Activated CD8-positive, alpha-beta T cell treated with anti-CD3 and anti-CD28 coated beads for 36 hours (primary cell): ENCODE measurements at regions not wholly inside any gene's neighbourhood (a gene's known extent, or its start where the extent isn't known, plus 50 kb on each side); places are given as distances from the start of the nearest gene placed in this dataset.

Source experiments
- ATAC-seq: fragments of 200-7000 bp; cut with Tn5 transposase; one replicate; pipeline ENCODE4 v1.10.0; 2021; ENCODE audit warnings: mild to moderate bottlenecking, moderate library complexity
- CTCF ChIA-PET: fragments of 350-600 bp; sonication (Branson Sonifier 250); formaldehyde crosslinking; loops from one replicate; lab custom pipeline; 2021; ENCODE audit warnings: antibody characterized with exemption; lab: Charles Lee
- POLR2A ChIA-PET: fragments of 350-600 bp; sonication (Branson Sonifier 250); formaldehyde crosslinking; loops from one replicate; lab custom pipeline; 2021; ENCODE audit warnings: antibody characterized with exemption; lab: Charles Lee
- DNase-seq: peaks from one replicate; pipeline ENCODE4 v3.0.0-alpha.2; 2020
- H3K27ac Mint-ChIP-seq: one replicate; pipeline ENCODE4 v1.8.0; 2021; ENCODE audit warnings: mild to moderate bottlenecking, mixed read lengths
- H3K27me3 Mint-ChIP-seq: one replicate; pipeline ENCODE4 v1.8.0; 2021; ENCODE audit warnings: mixed read lengths
- H3K36me3 Mint-ChIP-seq: one replicate; pipeline ENCODE4 v1.8.0; 2021; ENCODE audit warnings: low read depth, mixed read lengths
- H3K4me1 Mint-ChIP-seq: one replicate; pipeline ENCODE4 v1.8.0; 2021; ENCODE audit warnings: low read depth, mixed read lengths
- H3K4me3 Mint-ChIP-seq: one replicate; pipeline ENCODE4 v1.8.0; 2021; ENCODE audit warnings: mild to moderate bottlenecking, moderate library complexity, mixed read lengths
- H3K9me3 Mint-ChIP-seq: one replicate; pipeline ENCODE4 v1.8.0; 2021; ENCODE audit warnings: mixed read lengths
- intact Hi-C: fragments of 100-400 bp; cut with micrococcal nuclease; formaldehyde crosslinking; loops from one replicate; pipeline ENCODE4 v1.10.0; 2022
- TF ChIP-seq, protein P1 (sequence below): fragments of 200-600 bp; IDR thresholded peaks from one replicate; pipeline ENCODE4 v1.8.0; 2022; ENCODE audit warnings: antibody characterized with exemption, mild to moderate bottlenecking

DNA sequence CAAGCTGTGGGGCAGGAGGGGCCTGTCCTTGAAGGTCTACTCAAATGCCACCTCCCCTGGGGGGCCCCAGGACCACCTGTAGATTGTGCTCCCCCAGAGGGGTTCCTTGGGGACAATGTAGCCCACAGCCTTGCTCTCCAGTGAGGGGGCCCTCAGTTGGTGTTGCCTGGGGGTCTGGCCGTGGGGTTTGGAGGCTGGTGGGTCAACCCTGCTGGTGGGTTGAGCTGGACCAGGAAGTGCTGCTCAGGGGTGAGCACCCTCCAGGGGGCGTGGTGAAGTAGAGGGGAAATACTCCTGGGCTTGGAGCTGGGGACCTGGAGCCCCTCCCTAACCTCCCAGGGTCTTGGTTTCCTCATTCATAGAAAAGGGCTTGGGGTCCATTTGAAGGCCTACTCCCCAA, 143.6 kb upstream of the WNT4 start:
- H3K4me3 Mint-ChIP-seq, result no peak overlapping the region

DNA sequence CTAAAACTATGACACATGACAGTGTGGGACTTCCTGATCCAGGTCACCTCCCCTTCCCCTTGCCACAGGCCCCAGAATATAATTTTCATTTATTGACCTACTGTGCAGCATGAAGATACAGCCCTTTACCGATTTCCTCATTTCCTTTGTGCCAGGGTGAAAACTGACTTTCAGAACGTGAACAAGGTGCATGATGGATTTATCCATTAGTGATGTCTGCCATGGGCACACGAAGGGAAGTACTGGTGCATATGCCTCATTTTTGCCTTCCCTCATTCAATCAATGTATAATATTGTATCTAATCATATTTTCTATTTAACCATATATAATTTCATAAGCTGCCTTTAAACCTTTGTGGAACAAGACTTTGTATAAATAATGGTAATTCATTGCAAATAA, 144.4 kb upstream of the WNT4 start:
- DNase-seq, result no peak
- ChIA-PET POLR2A (no interaction called here), CTCF (no interaction called here)
- no peak overlapping the region for H3K4me3 Mint-ChIP-seq
- ATAC-seq, result no peak
- H3K27ac Mint-ChIP-seq, result no peak overlapping the region
- intact Hi-C loops, result no loop called here
- H3K36me3 Mint-ChIP-seq, result no peaks in the 10 kb centered on the region
- H3K27me3 Mint-ChIP-seq, result peaks cover 8% of the 10 kb centered on the region
- TF ChIP-seq, protein P1, sequence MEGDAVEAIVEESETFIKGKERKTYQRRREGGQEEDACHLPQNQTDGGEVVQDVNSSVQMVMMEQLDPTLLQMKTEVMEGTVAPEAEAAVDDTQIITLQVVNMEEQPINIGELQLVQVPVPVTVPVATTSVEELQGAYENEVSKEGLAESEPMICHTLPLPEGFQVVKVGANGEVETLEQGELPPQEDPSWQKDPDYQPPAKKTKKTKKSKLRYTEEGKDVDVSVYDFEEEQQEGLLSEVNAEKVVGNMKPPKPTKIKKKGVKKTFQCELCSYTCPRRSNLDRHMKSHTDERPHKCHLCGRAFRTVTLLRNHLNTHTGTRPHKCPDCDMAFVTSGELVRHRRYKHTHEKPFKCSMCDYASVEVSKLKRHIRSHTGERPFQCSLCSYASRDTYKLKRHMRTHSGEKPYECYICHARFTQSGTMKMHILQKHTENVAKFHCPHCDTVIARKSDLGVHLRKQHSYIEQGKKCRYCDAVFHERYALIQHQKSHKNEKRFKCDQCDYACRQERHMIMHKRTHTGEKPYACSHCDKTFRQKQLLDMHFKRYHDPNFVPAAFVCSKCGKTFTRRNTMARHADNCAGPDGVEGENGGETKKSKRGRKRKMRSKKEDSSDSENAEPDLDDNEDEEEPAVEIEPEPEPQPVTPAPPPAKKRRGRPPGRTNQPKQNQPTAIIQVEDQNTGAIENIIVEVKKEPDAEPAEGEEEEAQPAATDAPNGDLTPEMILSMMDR, result no peak
- no peaks in the 10 kb centered on the region for H3K9me3 Mint-ChIP-seq
- peaks cover 4% of the 10 kb centered on the region for H3K4me1 Mint-ChIP-seq

More for the DNA sequence above, 143.6 kb upstream of the WNT4 start:
- CTCF ChIA-PET, result no interaction called here
- intact Hi-C loops, result no loop called here
- ATAC-seq, result no peak
- POLR2A ChIA-PET, result no interaction called here
- H3K4me1 Mint-ChIP-seq, result peaks cover 4% of the 10 kb centered on the region
- no peaks in the 10 kb centered on the region for H3K9me3 Mint-ChIP-seq
- TF ChIP-seq, protein P1, result no peak
- H3K36me3 Mint-ChIP-seq, result no peaks in the 10 kb centered on the region
- peaks cover 10% of the 10 kb centered on the region for H3K27me3 Mint-ChIP-seq
- no peak overlapping the region for H3K27ac Mint-ChIP-seq
- DNase-seq, result no peak

DNA sequence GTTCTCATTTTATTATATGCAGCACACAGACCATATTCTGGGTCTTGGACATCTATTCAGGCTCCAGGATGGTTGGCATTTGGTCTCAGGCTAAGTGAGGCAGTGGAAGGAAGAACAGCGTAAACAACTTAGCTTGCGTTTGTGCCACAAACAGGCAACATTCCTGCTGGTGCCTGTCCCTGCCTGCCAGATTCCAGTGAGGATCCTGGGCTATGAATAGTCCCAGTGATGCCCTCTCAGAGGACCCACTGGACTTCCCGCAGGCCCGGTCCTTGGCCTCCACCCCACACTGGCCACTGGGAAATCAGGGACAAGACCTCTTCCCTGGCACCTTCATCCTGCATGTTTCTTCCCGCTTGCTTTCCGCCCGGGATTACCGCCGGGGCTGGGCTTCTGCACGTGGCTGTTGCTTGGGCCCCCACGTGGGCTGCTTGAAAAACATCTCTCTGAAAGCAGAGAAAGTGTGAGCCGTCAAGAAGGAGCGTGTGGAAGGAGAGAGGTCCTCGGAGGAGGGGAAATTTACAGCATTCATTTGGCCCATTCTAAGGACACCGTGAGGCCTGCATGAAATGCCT, 145.1 kb upstream of the WNT4 start:
- intact Hi-C loops, result no loop called here
- CTCF ChIA-PET, result no interaction called here
- H3K4me1 Mint-ChIP-seq, result peaks cover 4% of the 10 kb centered on the region
- DNase-seq (no peak), ATAC-seq (no peak)
- POLR2A ChIA-PET, result no interaction called here
- H3K4me3 Mint-ChIP-seq, result no peak overlapping the region
- TF ChIP-seq, protein P1, result no peak
- no peak overlapping the region for H3K27ac Mint-ChIP-seq
- H3K9me3 Mint-ChIP-seq, result no peaks in the 10 kb centered on the region
- H3K27me3 Mint-ChIP-seq, result peaks cover 3% of the 10 kb centered on the region
- no peaks in the 10 kb centered on the region for H3K36me3 Mint-ChIP-seq

DNA sequence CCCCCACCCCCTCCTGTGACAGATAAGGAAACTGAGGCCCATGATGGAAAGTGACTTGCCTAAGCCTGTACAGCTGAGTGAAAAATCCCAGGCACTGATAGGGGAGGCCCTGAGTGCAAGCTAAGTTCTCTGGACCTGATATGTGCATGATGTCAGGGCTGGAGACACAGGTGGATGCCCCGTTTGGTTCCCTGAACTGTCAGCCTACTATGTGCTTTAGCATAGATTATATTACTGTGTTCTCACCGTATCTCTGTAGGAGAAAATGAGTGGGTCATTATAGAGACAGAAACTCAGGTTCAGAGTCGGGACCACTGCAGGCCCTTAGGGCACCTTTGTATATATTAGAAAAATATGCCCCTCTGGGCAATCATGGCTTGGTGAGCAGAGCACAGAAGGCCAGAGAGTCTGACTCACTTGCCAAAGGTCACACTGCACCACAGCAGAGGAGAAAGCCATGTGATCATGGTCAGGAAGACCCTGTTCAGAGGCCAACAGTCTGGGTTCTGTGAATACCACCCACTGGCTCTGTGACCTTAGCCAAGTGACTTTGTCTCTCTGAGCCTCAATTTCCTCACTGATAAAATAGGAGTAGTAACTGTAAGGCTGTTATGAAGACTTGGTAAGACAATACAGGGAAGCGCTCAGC, 145.8 kb upstream of the WNT4 start:
- CTCF ChIA-PET, result no interaction called here
- H3K4me1 Mint-ChIP-seq, result peaks cover 4% of the 10 kb centered on the region
- ATAC-seq (peak; percentile 70), DNase-seq (peak; percentile 28)
- POLR2A ChIA-PET, result no interaction called here
- no peaks in the 10 kb centered on the region for H3K9me3 Mint-ChIP-seq
- no peak overlapping the region for H3K4me3 Mint-ChIP-seq
- intact Hi-C loops, result no loop called here
- TF ChIP-seq, protein P1, result no peak
- no peaks in the 10 kb centered on the region for H3K36me3 Mint-ChIP-seq
- no peak overlapping the region for H3K27ac Mint-ChIP-seq
- peaks cover 6% of the 10 kb centered on the region for H3K27me3 Mint-ChIP-seq

DNA sequence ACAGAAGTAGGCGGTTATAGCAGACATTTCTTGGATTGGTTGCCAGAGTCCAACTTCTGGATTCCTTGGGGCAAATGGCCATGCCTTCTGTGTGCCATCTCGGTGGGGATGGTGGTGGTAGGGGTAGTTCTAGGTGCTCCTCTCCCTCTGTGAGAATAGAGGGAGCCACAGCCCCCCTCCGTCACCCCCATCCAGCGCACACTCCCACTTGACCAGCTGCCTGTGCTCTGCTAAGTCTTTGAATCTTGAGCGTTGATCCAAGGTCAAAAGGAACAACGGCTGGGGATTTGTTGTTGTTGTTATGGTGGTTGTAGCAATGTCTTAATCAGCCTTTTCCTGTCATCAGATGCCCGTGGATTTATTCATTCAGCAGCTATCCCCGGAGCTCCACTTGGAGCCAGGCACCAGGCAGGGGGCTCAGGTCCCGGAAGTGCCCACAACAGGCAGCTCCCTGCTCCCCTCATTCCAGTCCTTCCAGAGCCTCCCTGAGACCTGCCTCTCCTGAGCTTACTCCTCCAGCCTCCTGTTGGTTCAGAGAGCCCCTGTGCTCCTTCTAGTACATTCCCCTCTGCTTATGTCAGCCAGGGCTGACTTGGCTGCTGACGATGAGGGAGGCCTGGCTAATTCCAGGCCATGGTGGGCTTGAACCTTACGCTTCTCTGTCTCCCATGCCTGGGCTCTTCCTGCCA, 146.6 kb upstream of the WNT4 start:
- Mint-ChIP-seq H3K27ac (no peak overlapping the region), H3K9me3 (no peaks in the 10 kb centered on the region), H3K27me3 (peaks cover 5% of the 10 kb centered on the region), H3K36me3 (no peaks in the 10 kb centered on the region), H3K4me3 (no peak overlapping the region), H3K4me1 (peaks cover 4% of the 10 kb centered on the region)
- ATAC-seq (no peak), DNase-seq (no peak)
- intact Hi-C loops, result no loop called here
- TF ChIP-seq, protein P1, result no peak
- CTCF ChIA-PET, result no interaction called here
- POLR2A ChIA-PET, result no interaction called here
